Islet precursor cell (in vitro differentiated cells): ENCODE measurements at regions not wholly inside any gene's neighbourhood (a gene's known extent, or its start where the extent isn't known, plus 50 kb on each side); places are given as distances from the start of the nearest gene placed in this dataset.

Experiments used
- DNase-seq: peaks from one replicate; pipeline ENCODE4 v3.0.0-alpha.2; 2018

- peak; percentile 46 for DNase-seq
These were observed 101.0 kb downstream of the GOSR1 start for GRCh38 chr17:30578015-30578717.
